CD4-positive, alpha-beta T cell treated with Interleukin-6 at 100 ng/mL for 8 hours (primary cell): ENCODE measurements at regions not wholly inside any gene's neighbourhood (a gene's known extent, or its start where the extent isn't known, plus 50 kb on each side); places are given as distances from the start of the nearest gene placed in this dataset.
"Not testable (repeated sequence)": the region's sequence is repeated elsewhere in the genome, so short reads cannot be mapped to it uniquely, and the experiment has no call there.

ENCODE experiments used
- DNase-seq: peaks from one replicate; pipeline ENCODE4 v3.0.0-alpha.2; 2020; ENCODE audit warnings: mixed read lengths, low spot score

DNA sequence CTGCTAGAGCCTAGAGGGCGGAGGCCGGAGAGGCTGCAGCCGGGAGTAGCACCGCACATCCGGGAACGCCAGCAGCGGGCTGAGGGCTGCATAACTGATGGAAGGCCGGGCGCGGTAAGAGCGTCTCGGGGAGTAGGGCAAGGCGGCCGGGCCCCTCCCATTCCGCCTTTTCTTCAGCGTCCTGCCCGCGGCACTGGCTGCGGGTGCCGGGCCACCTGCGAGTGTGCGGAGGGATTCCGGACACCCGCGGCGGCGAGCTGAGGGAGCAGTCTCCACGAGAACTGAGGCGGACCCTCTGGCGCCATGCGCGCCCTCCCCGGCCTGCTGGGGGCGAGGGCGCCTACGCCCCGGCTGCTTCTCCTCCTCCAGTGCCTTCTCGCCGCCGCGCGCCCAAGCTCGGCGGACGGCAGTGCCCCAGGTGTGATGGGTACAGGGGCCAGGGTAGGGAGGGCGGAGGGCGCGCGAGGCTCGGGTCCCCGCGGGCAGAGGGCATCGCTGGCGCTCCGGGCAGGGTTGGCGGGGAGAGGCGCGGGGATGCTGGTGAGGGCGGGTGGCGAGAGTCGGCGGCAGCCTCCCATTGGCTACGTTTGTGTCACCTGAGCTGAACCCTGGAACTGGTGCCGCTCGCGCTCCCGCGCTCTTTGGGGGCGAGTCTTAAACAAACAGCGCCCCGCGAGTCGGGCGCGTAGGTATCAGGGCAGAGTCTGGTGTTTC, 334.4 kb downstream of the SRGAP2C start:
- DNase-seq: peak; percentile 88

DNA sequence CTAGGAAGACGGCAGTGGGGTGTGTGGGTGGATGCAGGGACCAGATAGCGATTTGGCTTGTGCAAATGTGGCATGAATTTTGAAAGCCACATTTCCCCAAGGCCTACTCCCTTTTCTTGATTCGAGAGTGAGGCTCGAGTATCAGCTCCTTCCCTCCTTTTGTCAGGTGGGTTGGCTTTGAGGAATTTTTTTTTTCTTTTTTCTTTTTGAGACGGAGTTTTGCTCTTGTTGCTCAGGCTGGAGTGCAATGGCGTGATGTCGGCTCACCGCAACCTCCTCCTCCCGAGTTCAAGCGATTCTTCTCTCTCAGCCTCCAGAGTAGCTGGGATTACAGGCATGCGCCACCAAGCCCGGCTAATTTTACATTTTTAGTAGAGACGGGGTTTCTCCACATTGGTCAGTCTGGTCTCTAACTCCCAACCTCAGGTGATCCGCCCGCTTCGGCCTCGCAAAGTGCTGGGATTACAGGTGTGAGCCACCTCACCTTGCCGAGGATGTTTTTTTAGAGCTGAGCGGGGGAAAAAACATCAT, 335.0 kb downstream of the SRGAP2C start:
- not testable (repeated sequence) for DNase-seq

DNA sequence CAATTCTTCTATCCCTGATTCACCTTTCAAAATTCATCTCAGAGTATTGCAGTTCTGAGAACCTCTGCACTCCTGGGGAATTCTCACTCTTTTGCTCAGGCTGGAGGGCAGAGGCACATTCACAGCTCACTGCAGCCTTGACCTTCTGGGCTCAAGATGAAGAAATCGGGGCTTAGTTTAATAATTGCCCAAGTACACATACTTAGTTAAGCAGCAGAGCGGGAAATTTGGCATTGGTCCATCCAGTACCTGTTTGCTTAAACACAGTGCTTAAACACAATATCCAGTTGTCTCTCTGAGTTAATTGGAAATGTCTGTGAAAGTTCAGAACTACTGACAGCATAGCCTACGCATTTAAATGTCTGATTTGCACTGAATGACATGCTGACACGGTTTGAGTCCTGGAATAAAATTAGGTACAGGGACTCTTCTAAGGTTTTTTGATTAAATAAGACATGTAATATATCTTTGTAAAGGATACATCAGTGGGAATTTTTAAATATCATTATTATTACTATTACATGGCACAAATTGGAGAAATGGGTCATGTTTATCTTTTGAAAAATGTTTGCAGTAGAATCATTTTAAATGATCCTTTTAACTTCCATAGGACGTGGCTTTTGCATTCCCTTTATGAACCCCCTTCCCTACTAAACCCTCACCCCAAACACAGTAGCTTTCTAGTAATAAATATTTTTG, 337.4 kb downstream of the SRGAP2C start:
- no peak for DNase-seq

GRCh38 chr1:121523112-121523511, 338.3 kb downstream of the SRGAP2C start:
- not testable (repeated sequence) for DNase-seq

GRCh38 chr1:121525355-121525754, 340.6 kb downstream of the SRGAP2C start:
- no peak for DNase-seq

DNA sequence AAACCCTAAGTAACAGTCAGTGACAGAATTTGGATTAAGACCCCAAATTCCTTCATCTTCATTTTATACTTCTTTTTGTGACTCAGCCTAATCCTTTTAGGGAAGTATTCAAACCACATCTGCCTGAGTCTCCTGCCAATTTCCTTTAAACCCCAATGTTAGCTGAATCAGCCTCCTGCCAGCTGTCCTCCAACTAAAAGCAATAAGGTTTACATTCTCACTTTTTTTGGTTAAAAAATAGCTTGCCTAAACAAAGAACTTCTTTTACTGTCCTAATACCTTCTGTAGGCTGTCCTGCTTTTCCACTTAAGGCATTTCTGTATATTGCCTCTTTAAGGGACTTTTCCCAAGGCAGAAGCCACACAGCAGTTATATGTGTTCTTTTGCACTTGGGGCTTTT, 344.2 kb downstream of the SRGAP2C start:
- DNase-seq: not testable (repeated sequence)

GRCh38 chr1:121530026-121530425, 345.3 kb downstream of the SRGAP2C start:
- not testable (repeated sequence) for DNase-seq

DNA sequence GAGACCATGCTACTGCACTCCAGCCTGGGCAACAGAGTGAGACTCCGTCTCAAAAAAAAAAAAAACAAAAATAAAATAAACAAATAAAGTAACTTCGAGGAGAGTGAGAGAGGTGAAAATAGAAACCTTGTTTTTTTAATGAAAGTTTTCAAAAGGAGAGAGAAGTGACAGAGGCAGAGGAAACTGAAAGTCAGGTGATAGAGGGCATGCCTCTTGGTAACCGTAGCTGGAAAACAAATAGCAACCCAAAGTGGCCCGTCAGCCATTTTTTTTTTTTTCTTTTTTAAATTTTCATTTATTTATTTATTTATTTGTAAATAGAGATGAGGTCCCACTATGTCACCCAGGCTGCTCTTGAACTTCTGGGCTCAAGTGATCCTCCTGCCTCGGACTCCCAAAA, 347.0 kb downstream of the SRGAP2C start:
- not testable (repeated sequence) for DNase-seq

DNA sequence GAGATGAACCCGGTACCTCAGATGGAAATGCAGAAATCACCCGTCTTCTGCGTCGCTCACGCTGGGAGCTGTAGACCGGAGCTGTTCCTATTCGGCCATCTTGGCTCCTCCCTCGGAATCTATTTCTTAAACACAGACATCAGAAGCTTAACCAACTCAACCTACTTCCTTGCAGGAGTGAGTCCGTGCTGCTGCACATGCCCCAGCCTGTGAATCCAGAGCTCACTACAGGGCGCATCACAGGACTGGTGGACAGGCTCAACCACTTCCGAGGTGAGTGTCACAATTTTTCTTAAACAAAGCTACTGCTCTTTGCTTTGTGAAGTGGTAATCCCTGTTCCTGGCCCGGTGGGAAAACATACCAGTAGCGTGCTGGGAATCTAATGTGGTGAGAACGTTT, 353.4 kb downstream of the SRGAP2C start:
- DNase-seq: not testable (repeated sequence)

- no peak for DNase-seq
Measured at GRCh38 chr1:121538943-121539575, 354.3 kb downstream of the SRGAP2C start.

GRCh38 chr1:121543988-121544387, 359.2 kb downstream of the SRGAP2C start:
- DNase-seq: not testable (repeated sequence)

- no peak for DNase-seq
Measured at GRCh38 chr1:121544500-121544899, 359.7 kb downstream of the SRGAP2C start.

GRCh38 chr1:121545899-121546298, 361.1 kb downstream of the SRGAP2C start:
- DNase-seq: not testable (repeated sequence)

GRCh38 chr1:121546830-121547591, 362.2 kb downstream of the SRGAP2C start:
- DNase-seq: no peak

DNA sequence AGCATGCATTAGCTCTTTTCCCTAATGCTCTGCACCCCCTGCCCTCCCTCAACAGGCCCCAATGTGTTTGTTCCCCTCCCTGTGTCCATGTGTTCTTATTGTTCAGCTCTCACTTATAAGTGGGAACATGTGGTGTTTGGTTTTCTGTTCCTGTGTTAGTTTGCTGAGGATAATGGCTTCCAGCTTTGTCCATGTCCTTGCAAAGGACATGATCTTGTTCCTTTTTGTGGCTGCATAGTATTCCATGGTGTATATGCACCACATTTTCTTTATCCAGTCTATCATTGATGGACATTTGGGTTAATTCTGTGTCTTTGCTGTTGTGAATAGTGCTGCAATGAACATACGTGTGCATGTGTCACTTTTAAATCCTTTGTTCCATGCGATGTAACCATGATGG, 363.0 kb downstream of the SRGAP2C start:
- not testable (repeated sequence) for DNase-seq

GRCh38 chr1:121550817-121551216, 366.0 kb downstream of the SRGAP2C start:
- not testable (repeated sequence) for DNase-seq

- DNase-seq: peak; percentile 70
Measured at GRCh38 chr1:121551491-121551890, 366.7 kb downstream of the SRGAP2C start.

DNA sequence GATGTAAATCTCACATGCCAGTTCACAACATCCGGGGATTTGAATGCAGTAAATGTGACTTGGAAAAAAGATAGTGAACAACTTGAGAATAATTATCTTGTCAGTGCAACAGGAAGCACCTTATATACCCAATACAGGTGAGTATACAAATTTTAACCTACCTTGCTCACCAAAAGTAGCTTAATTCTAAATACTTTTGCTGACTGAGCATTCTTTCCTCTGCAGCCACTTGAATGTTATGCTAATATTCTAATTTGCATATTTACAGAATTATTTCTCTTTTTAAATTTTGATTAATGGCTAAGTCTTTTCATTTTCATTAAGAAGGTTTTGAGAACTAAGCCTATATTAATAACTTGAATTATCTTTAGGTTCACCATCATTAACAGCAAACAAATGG, 371.8 kb downstream of the SRGAP2C start:
- DNase-seq: not testable (repeated sequence)

GRCh38 chr1:121558034-121558433, 373.3 kb downstream of the SRGAP2C start:
- not testable (repeated sequence) for DNase-seq

DNA sequence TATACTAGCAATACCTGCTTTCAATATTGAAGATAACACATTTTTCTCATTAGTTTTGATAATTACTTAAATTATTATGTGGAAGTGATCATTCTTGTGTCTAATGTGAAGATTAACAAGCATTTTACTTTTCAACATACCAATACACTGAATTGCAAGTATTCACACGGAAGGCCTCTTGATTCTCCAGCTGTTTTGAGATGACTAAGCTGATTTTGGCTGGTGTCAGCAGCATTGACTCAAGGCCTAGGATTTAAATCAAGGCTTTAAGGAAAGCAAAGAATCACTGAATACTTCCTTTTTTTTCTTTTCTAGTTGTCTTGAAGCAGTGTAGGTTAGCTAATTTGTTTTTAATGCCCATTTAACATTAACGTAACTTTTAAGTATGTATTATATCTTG, 373.7 kb downstream of the SRGAP2C start:
- no peak for DNase-seq

- DNase-seq: no peak
Measured at GRCh38 chr1:121566346-121566745, 381.6 kb downstream of the SRGAP2C start.

- no peak for DNase-seq
Measured at GRCh38 chr1:121569428-121569827, 384.7 kb downstream of the SRGAP2C start.
